ENCODE measurements at regions not wholly inside any gene's neighbourhood (a gene's known extent, or its start where the extent isn't known, plus 50 kb on each side); places are given as distances from the start of the nearest gene placed in this dataset.

GRCh38 chr12:89833337-89834252, 125.0 kb upstream of the ATP2B1 start:
- TF ChIP-seq CTCF (IDR thresholded peaks at IDR 0.05) = no peak

GRCh38 chr12:89832336-89832735, 123.7 kb upstream of the ATP2B1 start:
- no peak for TF ChIP-seq CTCF (IDR thresholded peaks at IDR 0.05)

GRCh38 chr12:89831310-89832095, 122.9 kb upstream of the ATP2B1 start:
- TF ChIP-seq CTCF (IDR thresholded peaks at IDR 0.05) = no peak

- no peak for TF ChIP-seq CTCF (IDR thresholded peaks at IDR 0.05)
Observed at GRCh38 chr12:89829434-89829975, 120.9 kb upstream of the ATP2B1 start.

- TF ChIP-seq CTCF (IDR thresholded peaks at IDR 0.05) = no peak
Observed at GRCh38 chr12:89828575-89828974, 119.9 kb upstream of the ATP2B1 start.

- TF ChIP-seq CTCF (IDR thresholded peaks at IDR 0.05) = no peak
Observed at GRCh38 chr12:89827592-89827991, 119.0 kb upstream of the ATP2B1 start.

- TF ChIP-seq CTCF (IDR thresholded peaks at IDR 0.05) = no peak
Observed at GRCh38 chr12:89826468-89826867, 117.8 kb upstream of the ATP2B1 start.

All from LNCAP (cell line).